DND-41 (cell line): ENCODE measurements at regions not wholly inside any gene's neighbourhood (a gene's known extent, or its start where the extent isn't known, plus 50 kb on each side); places are given as distances from the start of the nearest gene placed in this dataset.

ENCODE experiments used
- ATAC-seq: fragments of 200-7000 bp; cut with Tn5 transposase; 3 replicates; pipeline ENCODE4 v1.9.1; 2021; ENCODE audit warnings: low read depth; ENCODE audit not compliant: insufficient read depth
- DNase-seq: peaks from one replicate; pipeline ENCODE4 v3.0.0-alpha.2; 2020
- H2AFZ ChIP-seq: 2 replicates; pipeline ENCODE4 v1.6.0; 2012; ENCODE audit warnings: low read depth, low read length
- H3K27ac ChIP-seq: 2 replicates; pipeline ENCODE4 v1.5.1; 2012; ENCODE audit warnings: low read length, inconsistent platforms
- H3K27me3 ChIP-seq: fragments of 200-600 bp; sonication (generic); 2 replicates; pipeline ENCODE4 v1.6.0; 2012; ENCODE audit warnings: low read length, mild to moderate bottlenecking, inconsistent platforms; ENCODE audit not compliant: insufficient read depth, poor library complexity
- H3K36me3 ChIP-seq: 2 replicates; pipeline ENCODE4 v1.5.1; 2012; ENCODE audit warnings: low read length, inconsistent platforms; ENCODE audit not compliant: insufficient read depth
- H3K4me1 ChIP-seq: 2 replicates; pipeline ENCODE4 v1.5.1; 2012; ENCODE audit warnings: mild to moderate bottlenecking, low read length; ENCODE audit not compliant: insufficient read depth
- H3K4me2 ChIP-seq: 2 replicates; pipeline ENCODE4 v1.6.0; 2012; ENCODE audit warnings: mild to moderate bottlenecking, moderate library complexity, low read length, inconsistent platforms; ENCODE audit not compliant: insufficient read depth
- H3K4me3 ChIP-seq, 2 experiments: fragments of 200-600 bp in 1 of 2; shearing (Covaris generic) in 1 of 2; 2 replicates each; pipeline ENCODE4 v1.5.1; 2012 to 2016; ENCODE audit warnings: inconsistent platforms in 2 of 2, low read length in 2 of 2, mild to moderate bottlenecking in 2 of 2, low read depth in 1 of 2, moderate library complexity in 1 of 2
- H3K79me2 ChIP-seq: 2 replicates; pipeline ENCODE4 v1.6.0; 2012; ENCODE audit warnings: low read length, inconsistent platforms; ENCODE audit not compliant: insufficient read depth
- H3K9ac ChIP-seq: 2 replicates; pipeline ENCODE4 v1.6.0; 2012; ENCODE audit warnings: low read depth, mild to moderate bottlenecking, inconsistent platforms, low read length, moderate library complexity
- H3K9me3 ChIP-seq: 2 replicates; pipeline ENCODE4 v1.5.1; 2012; ENCODE audit warnings: low read length, moderate library complexity, mild to moderate bottlenecking, inconsistent platforms; ENCODE audit not compliant: insufficient read depth, severe bottlenecking
- H4K20me1 ChIP-seq: 2 replicates; pipeline ENCODE4 v1.6.0; 2012; ENCODE audit warnings: low read length; ENCODE audit not compliant: insufficient read depth
- CTCF ChIP-seq: IDR thresholded peaks from 2 replicates; pipeline ENCODE4 v1.5.1; 2012; ENCODE audit warnings: borderline replicate concordance, low read length, moderate library complexity, mild to moderate bottlenecking; ENCODE audit not compliant: poor library complexity, severe bottlenecking; ENCODE audit errors: extremely low read depth
- EZH2 ChIP-seq: IDR thresholded peaks from 3 replicates; pipeline ENCODE4 v1.6.1; 2012; ENCODE audit warnings: borderline replicate concordance, low read depth, mild to moderate bottlenecking, moderate library complexity, low read length, inconsistent platforms; ENCODE audit not compliant: severe bottlenecking

DNA sequence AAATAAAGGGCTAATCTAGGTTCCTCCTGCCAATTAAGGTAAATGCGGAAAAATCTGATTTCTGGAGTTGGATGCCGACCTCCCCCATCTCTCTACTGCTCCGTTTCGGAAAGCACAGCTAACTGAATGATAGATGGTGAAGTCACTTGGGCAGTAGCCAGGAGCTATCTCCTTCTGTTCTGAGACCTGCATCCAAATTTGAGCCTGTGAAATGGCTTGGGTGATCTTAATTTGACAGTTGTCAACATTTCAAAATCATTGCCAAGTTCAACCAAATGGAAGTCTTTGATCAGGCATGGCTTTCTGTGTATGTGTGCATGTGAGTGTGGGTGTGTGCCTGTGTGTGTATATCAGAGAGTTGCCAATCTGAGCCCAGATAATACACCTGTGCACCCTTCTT is 217.2 kb downstream of the ZNF516 start:
- H3K4me3 ChIP-seq: no peak overlapping the region
- H3K4me2 ChIP-seq: no peak overlapping the region
- ATAC-seq (no peak), DNase-seq (no peak)
- no peaks in the 10 kb centered on the region for H3K79me2 ChIP-seq
- H3K27me3 ChIP-seq: no peaks in the 10 kb centered on the region
- no peak overlapping the region for H3K27ac ChIP-seq
- H3K9me3 ChIP-seq: no peaks in the 10 kb centered on the region
- H4K20me1 ChIP-seq: no peaks in the 10 kb centered on the region
- H3K9ac ChIP-seq: no peak overlapping the region
- no peak overlapping the region for H2AFZ ChIP-seq
- H3K36me3 ChIP-seq: no peaks in the 10 kb centered on the region
- TF ChIP-seq EZH2: no peak
- no peaks in the 10 kb centered on the region for H3K4me1 ChIP-seq

DNA sequence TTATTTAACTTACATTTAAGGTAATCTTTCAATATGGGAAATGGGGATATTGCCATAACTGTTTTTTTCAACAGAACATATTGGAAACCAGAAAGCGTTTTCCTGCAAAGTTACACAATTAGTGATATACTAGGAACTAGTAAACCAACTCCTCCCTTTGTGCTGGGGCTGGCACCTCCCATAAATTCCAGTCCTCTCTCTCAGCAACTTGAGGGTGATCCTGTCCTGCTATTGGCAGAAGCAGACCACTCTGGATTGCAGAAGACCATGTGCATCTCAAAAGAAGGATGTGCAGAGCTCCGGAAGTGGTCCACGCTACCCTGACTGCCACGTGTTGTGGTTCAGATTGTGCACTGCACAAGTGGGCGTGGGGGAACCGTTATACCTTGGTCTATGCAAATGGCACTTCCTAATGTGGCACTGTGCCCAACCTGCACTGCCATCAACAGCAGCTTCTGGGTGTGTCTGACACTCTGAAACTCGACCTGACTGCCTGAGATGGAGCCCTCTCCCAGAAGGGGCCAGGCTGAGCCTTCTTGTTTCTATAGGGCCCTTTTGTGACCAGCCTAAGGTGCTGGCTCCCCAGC is 219.2 kb downstream of the ZNF516 start:
- no peak overlapping the region for H2AFZ ChIP-seq
- no peak overlapping the region for H3K4me3 ChIP-seq

DNA sequence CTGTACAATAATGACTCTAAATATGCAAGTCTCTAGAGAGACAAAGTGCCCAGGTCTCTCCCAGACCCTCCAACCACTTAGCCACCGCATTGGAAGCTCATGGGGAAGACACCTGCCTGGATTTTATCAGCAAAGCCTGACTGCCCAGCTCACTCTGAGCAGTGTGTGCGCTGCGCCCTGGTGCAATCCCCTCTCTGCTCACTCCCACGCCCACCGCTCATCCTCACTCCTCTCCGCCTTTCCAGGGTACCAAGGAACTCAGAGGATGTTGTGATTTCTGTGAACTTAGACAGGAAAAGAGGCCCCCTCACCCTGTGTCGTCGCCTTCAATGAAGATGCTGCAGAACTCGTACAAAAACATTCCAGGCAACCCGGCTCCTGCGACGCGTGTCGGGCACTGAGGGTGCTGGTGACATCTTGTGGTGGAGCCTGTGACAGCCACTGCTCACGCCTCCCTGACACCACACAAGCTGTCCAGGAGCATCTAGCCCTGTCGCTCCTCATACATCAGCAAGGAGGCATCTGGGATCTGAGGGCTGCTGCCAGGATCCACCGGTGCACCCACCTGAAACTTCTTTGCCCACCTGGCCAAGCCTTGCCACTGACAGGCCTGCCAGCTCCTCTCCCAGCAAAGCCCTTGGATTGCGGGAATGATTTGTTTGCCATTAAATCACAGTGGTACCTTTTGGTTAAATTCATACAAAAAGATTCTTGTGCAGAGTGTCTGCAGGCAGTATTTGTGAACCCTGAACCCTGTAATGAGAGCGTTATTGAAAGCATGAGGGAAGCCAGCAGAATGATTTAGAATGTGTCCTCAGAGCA is 220.4 kb downstream of the ZNF516 start:
- Histone ChIP-seq H3K27me3 (no peaks in the 10 kb centered on the region), H4K20me1 (no peaks in the 10 kb centered on the region), H3K4me2 (no peak overlapping the region), H3K9ac (no peak overlapping the region), H3K27ac (no peak overlapping the region), H3K36me3 (no peaks in the 10 kb centered on the region), H3K9me3 (no peaks in the 10 kb centered on the region), H3K4me1 (no peaks in the 10 kb centered on the region), H2AFZ (no peak overlapping the region), H3K4me3 (no peak overlapping the region), H3K79me2 (no peaks in the 10 kb centered on the region)
- TF ChIP-seq EZH2: no peak
- TF ChIP-seq CTCF: peak; percentile 46
- DNase-seq: no peak
- ATAC-seq: peak; percentile 37; the same call in 1 of the 3 replicates

More for the DNA sequence above, 219.2 kb downstream of the ZNF516 start:
- Histone ChIP-seq H3K4me1 (no peaks in the 10 kb centered on the region), H3K9me3 (no peaks in the 10 kb centered on the region), H3K4me2 (no peak overlapping the region), H4K20me1 (no peaks in the 10 kb centered on the region), H3K36me3 (no peaks in the 10 kb centered on the region), H3K27me3 (no peaks in the 10 kb centered on the region), H3K9ac (no peak overlapping the region), H3K27ac (no peak overlapping the region), H3K79me2 (no peaks in the 10 kb centered on the region)
- no peak for TF ChIP-seq EZH2
- no peak for TF ChIP-seq CTCF
- ATAC-seq (peak; percentile 48; the same call in 1 of the 3 replicates), DNase-seq (peak; percentile 9)

GRCh38 chr18:76273956-76274355 is 221.1 kb downstream of the ZNF516 start:
- no peak for TF ChIP-seq CTCF
- no peak for TF ChIP-seq EZH2
- Histone ChIP-seq H3K4me1 (no peaks in the 10 kb centered on the region), H3K36me3 (no peaks in the 10 kb centered on the region), H3K4me2 (no peak overlapping the region), H3K9me3 (no peaks in the 10 kb centered on the region), H3K27ac (no peak overlapping the region), H4K20me1 (no peaks in the 10 kb centered on the region), H3K27me3 (no peaks in the 10 kb centered on the region), H3K79me2 (no peaks in the 10 kb centered on the region), H2AFZ (no peak overlapping the region), H3K9ac (no peak overlapping the region), H3K4me3 (no peak overlapping the region)
- DNase-seq (no peak), ATAC-seq (no peak)
